ENCODE measurements at regions not wholly inside any gene's neighbourhood (a gene's known extent, or its start where the extent isn't known, plus 50 kb on each side); places are given as distances from the start of the nearest gene placed in this dataset.

GRCh38 chr4:64503945-64504675, 94.9 kb upstream of the TECRL start:
- Histone ChIP-seq H2AFZ (no peak overlapping the region), H3K79me2 (replicated peaks; ENCODE audit: insufficient read depth) (no peaks in the 10 kb centered on the region), H3K4me3 (no peak overlapping the region), H3K27me3 (ENCODE audit: insufficient read depth) (no peaks in the 10 kb centered on the region), H3K9me2 (ENCODE audit: insufficient read depth) (no peaks in the 10 kb centered on the region), H3K4me2 (no peak overlapping the region), H4K20me1 (replicated peaks; ENCODE audit: insufficient read depth) (no peaks in the 10 kb centered on the region), H3K36me3 (ENCODE audit: insufficient read depth) (no peaks in the 10 kb centered on the region), H3F3A (replicated peaks; ENCODE audit: low read depth) (no peaks in the 10 kb centered on the region), H3K27ac (ENCODE audit: low read depth) (no peak overlapping the region), H3K4me1 (ENCODE audit: insufficient read depth) (no peaks in the 10 kb centered on the region)
- Mint-ChIP-seq H3K4me1 (no peaks in the 10 kb centered on the region), H3K36me3 (ENCODE audit: low read depth) (no peaks in the 10 kb centered on the region), H3K27ac (no peak overlapping the region), H3K9me3 (no peaks in the 10 kb centered on the region), H3K4me3 (no peak overlapping the region), H3K27me3 (ENCODE audit: insufficient read depth, low read depth, poor library complexity) (no peaks in the 10 kb centered on the region)
- TF ChIP-seq ZNF114 (CRISPR knock-in tag; IDR thresholded peaks at IDR 0.05), result no peak
- TF ChIP-seq POLR2AphosphoS5 (IDR thresholded peaks at IDR 0.05; ENCODE audit: low read depth), result no peak
- no peak for TF ChIP-seq STAT1 (IDR thresholded peaks at IDR 0.05; ENCODE audit: unreplicated experiment)
- TF ChIP-seq ZNF331 (CRISPR knock-in tag; IDR thresholded peaks at IDR 0.05; ENCODE audit: low read depth), result no peak
- no peak for TF ChIP-seq CREB1 (CRISPR knock-in tag; IDR thresholded peaks at IDR 0.05; ENCODE audit: low read depth)
- no peak for TF ChIP-seq ETS1 (IDR thresholded peaks at IDR 0.05)
- no peak for TF ChIP-seq CTCF (conservative IDR thresholded peaks at IDR 0.05; ENCODE audit: low read depth in 2 of 2)
- no peak for TF ChIP-seq REST (IDR thresholded peaks at IDR 0.05; ENCODE audit: unreplicated experiment)
- no peak for TF ChIP-seq JUNB (IDR thresholded peaks at IDR 0.05; ENCODE audit: unreplicated experiment)
- TF ChIP-seq NANOG (IDR thresholded peaks at IDR 0.05; ENCODE audit: borderline replicate concordance), result no peak
- TF ChIP-seq EZH2phosphoT487 (IDR thresholded peaks at IDR 0.05; ENCODE audit: unreplicated experiment), result no peak
- TF ChIP-seq ZNF462 (CRISPR knock-in tag; IDR thresholded peaks at IDR 0.05), result no peak
- TF ChIP-seq EZH2 (IDR thresholded peaks at IDR 0.05; ENCODE audit: low read depth, unreplicated experiment), result no peak
- no peak for DNase-seq (ENCODE audit: low spot score)
- ATAC-seq, result no peak

All from GM23338 (cell line).